ENCODE measurements at regions not wholly inside any gene's neighbourhood (a gene's known extent, or its start where the extent isn't known, plus 50 kb on each side); places are given as distances from the start of the nearest gene placed in this dataset.

GRCh38 chr2:217340899-217341298 is 481.0 kb upstream of the TNP1 start:
- TF ChIP-seq EZH2 (IDR thresholded peaks at IDR 0.05), result no peak
- no peak for TF ChIP-seq FOXP2 (optimal IDR thresholded peaks at IDR 0.05; ENCODE audit: control extremely low read depth, extremely low read length, insufficient read depth)

Data from SK-N-MC (cell line).